Liver (tissue), 8 donors: ENCODE measurements at regions not wholly inside any gene's neighbourhood (a gene's known extent, or its start where the extent isn't known, plus 50 kb on each side); places are given as distances from the start of the nearest gene placed in this dataset.

Experiments used
- DNase-seq: peaks from one replicate; pipeline ENCODE4 v3.0.0-alpha.2; 2017; ENCODE audit warnings: low spot score
- H3K27ac ChIP-seq, 2 donors: one replicate each; pipeline ENCODE4 v1.7.0; 2013; ENCODE audit warnings: inconsistent platforms in 2 of 2, low read length in 2 of 2, control low read depth in 1 of 2, low read depth in 1 of 2, mild to moderate bottlenecking in 1 of 2
- H3K27me3 ChIP-seq, 4 donors: one replicate each; pipeline versions ENCODE4 v1.6.1 to v1.7.0; 2013; ENCODE audit warnings: low read length in 3 of 4, inconsistent platforms in 1 of 4, mild to moderate bottlenecking in 1 of 4, moderate library complexity in 1 of 4; ENCODE audit not compliant: control insufficient read depth in 4 of 4, insufficient read depth in 4 of 4
- H3K36me3 ChIP-seq, 4 donors: one replicate each; pipeline versions ENCODE4 v1.6.1 to v1.7.0; 2013; ENCODE audit warnings: low read length in 3 of 4, mild to moderate bottlenecking in 3 of 4, low read depth in 1 of 4, moderate library complexity in 1 of 4; ENCODE audit not compliant: control insufficient read depth in 4 of 4, insufficient read depth in 3 of 4
- H3K4me1 ChIP-seq, 4 donors: one replicate each; pipeline versions ENCODE4 v1.6.1 to v1.7.0; 2013; ENCODE audit warnings: low read length in 3 of 4, mild to moderate bottlenecking in 3 of 4, moderate library complexity in 1 of 4; ENCODE audit not compliant: control insufficient read depth in 4 of 4, insufficient read depth in 4 of 4
- H3K4me3 ChIP-seq, 3 donors: one replicate each; pipeline versions ENCODE4 v1.6.1 to v1.7.0; 2013; ENCODE audit warnings: low read length in 3 of 3, control low read depth in 1 of 3, low read depth in 1 of 3, mild to moderate bottlenecking in 1 of 3
- H3K9ac ChIP-seq, 2 donors: one replicate each; pipeline ENCODE4 v1.7.0; 2013; ENCODE audit warnings: low read length in 2 of 2, mild to moderate bottlenecking in 2 of 2, moderate library complexity in 2 of 2, control low read depth in 1 of 2, low read depth in 1 of 2
- H3K9me3 ChIP-seq, 4 donors: one replicate each; pipeline versions ENCODE4 v1.6.1 to v1.7.0; 2013; ENCODE audit warnings: low read length in 3 of 4; ENCODE audit not compliant: control insufficient read depth in 4 of 4
- CTCF ChIP-seq: fragments of 150-350 bp; IDR thresholded peaks from 2 replicates; pipeline ENCODE4 v1.5.1; 2017; ENCODE audit warnings: improper control_type of control experiment, low read depth, low read length; ENCODE audit not compliant: missing input control
- EGR1 ChIP-seq, 2 donors: IDR thresholded peaks; 2 replicates each; pipeline ENCODE4 v1.6.1; 2016 to 2018; ENCODE audit warnings: antibody characterized with exemption in 2 of 2, low read depth in 2 of 2
- FOXA1 ChIP-seq: IDR thresholded peaks from 2 replicates; pipeline ENCODE4 v1.6.1; 2016; ENCODE audit warnings: antibody characterized with exemption
- FOXA2 ChIP-seq: IDR thresholded peaks from 2 replicates; pipeline ENCODE4 v1.6.1; 2016; ENCODE audit warnings: antibody characterized with exemption
- GABPA ChIP-seq, 2 donors: IDR thresholded peaks in 1 of 2; conservative IDR thresholded peaks in 1 of 2; 2 replicates each; pipeline ENCODE4 v1.6.1; 2016; ENCODE audit warnings: antibody characterized with exemption in 2 of 2, mild to moderate bottlenecking in 1 of 2, moderate library complexity in 1 of 2
- HNF4A ChIP-seq, 2 donors: conservative IDR thresholded peaks; 2 replicates each; pipeline ENCODE4 v1.6.1; 2016; ENCODE audit warnings: antibody characterized with exemption in 2 of 2, mild to moderate bottlenecking in 2 of 2
- HNF4G ChIP-seq: IDR thresholded peaks from 2 replicates; pipeline ENCODE4 v1.6.1; 2016; ENCODE audit warnings: antibody characterized with exemption
- MAX ChIP-seq: IDR thresholded peaks from 2 replicates; pipeline ENCODE4 v1.6.1; 2016; ENCODE audit warnings: antibody characterized with exemption
- NR2F2 ChIP-seq: IDR thresholded peaks from 2 replicates; pipeline ENCODE4 v1.6.1; 2016; ENCODE audit warnings: antibody characterized with exemption
- RAD21 ChIP-seq, 2 donors: IDR thresholded peaks; 2 replicates each; pipeline ENCODE4 v1.6.1; 2016; ENCODE audit warnings: antibody characterized with exemption in 2 of 2, mild to moderate bottlenecking in 2 of 2
- TAF1 ChIP-seq: conservative IDR thresholded peaks from 2 replicates; pipeline ENCODE4 v1.6.1; 2016; ENCODE audit warnings: antibody characterized with exemption, mild to moderate bottlenecking
- YY1 ChIP-seq: IDR thresholded peaks from 2 replicates; pipeline ENCODE4 v1.6.1; 2016; ENCODE audit warnings: antibody characterized with exemption, mild to moderate bottlenecking
- ZBTB33 ChIP-seq: IDR thresholded peaks from 2 replicates; pipeline ENCODE4 v1.6.1; 2016; ENCODE audit warnings: antibody characterized with exemption
- WGBS: extraction: QIAGEN DNeasy Blood & Tissue Kit; methylation state at CpG from one replicate; pipeline ENCODE4 v1.1.7; 2013; 5-methylcytosine and 5-hydroxymethylcytosine counted together
- donor health status: healthy.
- donor health status: healthy.
- donor health status: healthy.
- donor health status: healthy.
- donor health status: healthy.

- no peak overlapping the region for H3K4me3 ChIP-seq
- H3K9me3 ChIP-seq, result no peaks in the 10 kb centered on the region
- WGBS, result 59% methylated on average over 2 of the region's 2 CpGs
- no peak overlapping the region for H3K9ac ChIP-seq
- TF ChIP-seq MAX (no peak), FOXA2 (no peak), HNF4G (no peak), EGR1 (IDR thresholded peaks at IDR 0.05; ENCODE audit: low read depth in 2 of 2) (no peak), HNF4A (conservative IDR thresholded peaks at IDR 0.05) (no peak), NR2F2 (no peak), RAD21 (IDR thresholded peaks at IDR 0.05) (no peak), ZBTB33 (no peak), TAF1 (no peak), FOXA1 (no peak), GABPA (IDR thresholded peaks at IDR 0.05 in 1 of 2, conservative IDR thresholded peaks at IDR 0.05 in 1 of 2) (no peak)
- peaks cover 0 to 2% (median 0%) of the 10 kb centered on the region in 4 donors for H3K27me3 ChIP-seq
- H3K36me3 ChIP-seq, result no peaks in the 10 kb centered on the region
- no peak overlapping the region for H3K27ac ChIP-seq
- H3K4me1 ChIP-seq, result no peaks in the 10 kb centered on the region
- no peak for DNase-seq
These were observed 131.3 kb upstream of the FMN2 start for GRCh38 chr1:239960366-239960765.

GRCh38 chr1:239963856-239964255 lies 127.8 kb upstream of the FMN2 start:
- 78% methylated on average over 6 of the region's 6 CpGs for WGBS
- TF ChIP-seq YY1, result no peak
- no peak for TF ChIP-seq HNF4G
- TF ChIP-seq NR2F2, result no peak
- no peak for TF ChIP-seq TAF1
- no peak for TF ChIP-seq FOXA1
- H3K4me3 ChIP-seq, result no peak overlapping the region

GRCh38 chr1:239976130-239976968 lies 115.3 kb upstream of the FMN2 start:
- no peaks in the 10 kb centered on the region for H3K36me3 ChIP-seq
- 22% methylated on average over 5 of the region's 5 CpGs for WGBS
- H3K27me3 ChIP-seq, result no peaks in the 10 kb centered on the region
- TF ChIP-seq ZBTB33 (no peak), CTCF (peak; percentile 98), RAD21 (IDR thresholded peaks at IDR 0.05) (peak; percentile 83 to 90)
- H3K4me3 ChIP-seq, result no peak overlapping the region
- peak; percentile 47 for DNase-seq
- H3K27ac ChIP-seq, result no peak overlapping the region
- H3K9ac ChIP-seq, result no peak overlapping the region
- H3K4me1 ChIP-seq, result no peaks in the 10 kb centered on the region
- H3K9me3 ChIP-seq, result peaks cover 0 to 2% (median 0%) of the 10 kb centered on the region in 4 donors

More at GRCh38 chr1:239963856-239964255, 127.8 kb upstream of the FMN2 start:
- no peak overlapping the region for H3K27ac ChIP-seq
- no peak for DNase-seq
- no peaks in the 10 kb centered on the region for H3K9me3 ChIP-seq
- H3K36me3 ChIP-seq, result no peaks in the 10 kb centered on the region
- H3K9ac ChIP-seq, result no peak overlapping the region
- H3K4me1 ChIP-seq, result no peaks in the 10 kb centered on the region
- H3K27me3 ChIP-seq, result peaks cover 0 to 1% (median 0%) of the 10 kb centered on the region in 4 donors
